AG09309 (cell line): ENCODE measurements at regions not wholly inside any gene's neighbourhood (a gene's known extent, or its start where the extent isn't known, plus 50 kb on each side); places are given as distances from the start of the nearest gene placed in this dataset.
A peak's percentile ranks its signal among the peaks of the same experiment; 100 is the strongest.
"Not testable (repeated sequence)": the region's sequence is repeated elsewhere in the genome, so short reads cannot be mapped to it uniquely, and the experiment has no call there.

Experiments
- DNase-seq: peaks from one replicate; pipeline ENCODE4 v3.0.0-alpha.2; 2010; ENCODE audit warnings: low read depth
- H3K4me3 ChIP-seq: 2 replicates; pipeline ENCODE4 v1.5.1; 2011; ENCODE audit warnings: mild to moderate bottlenecking, low read depth, low read length, moderate library complexity; ENCODE audit not compliant: control insufficient read depth
- CTCF ChIP-seq: IDR thresholded peaks from 2 replicates; pipeline ENCODE4 v1.5.1; 2011; ENCODE audit warnings: mild to moderate bottlenecking, low read depth, low read length, inconsistent platforms; ENCODE audit not compliant: insufficient read depth, control insufficient read depth; ENCODE audit errors: missing control alignments

GRCh38 chr13:44643256-44643655 is 67.1 kb upstream of the TSC22D1 start:
- H3K4me3 ChIP-seq, result no peak overlapping the region
- TF ChIP-seq CTCF, result no peak
- DNase-seq, result no peak

GRCh38 chr13:44637581-44637980 is 61.5 kb upstream of the TSC22D1 start:
- DNase-seq, result no peak
- no peak overlapping the region for H3K4me3 ChIP-seq
- TF ChIP-seq CTCF, result no peak

GRCh38 chr13:44629465-44630183 is 53.5 kb upstream of the TSC22D1 start:
- TF ChIP-seq CTCF, result no peak
- peak; percentile 64 for DNase-seq
- H3K4me3 ChIP-seq, result no peak overlapping the region

- DNase-seq, H3K4me3 ChIP-seq: not testable (repeated sequence)
These were observed 52.7 kb upstream of the TSC22D1 start for GRCh38 chr13:44628826-44629225.

GRCh38 chr13:44627441-44627840 is 51.3 kb upstream of the TSC22D1 start:
- no peak for DNase-seq
- no peak overlapping the region for H3K4me3 ChIP-seq
- no peak for TF ChIP-seq CTCF

GRCh38 chr13:44626176-44626575 is 50.0 kb upstream of the TSC22D1 start:
- DNase-seq, result no peak
- no peak overlapping the region for H3K4me3 ChIP-seq
- TF ChIP-seq CTCF, result no peak
